ENCODE measurements at regions not wholly inside any gene's neighbourhood (a gene's known extent, or its start where the extent isn't known, plus 50 kb on each side); places are given as distances from the start of the nearest gene placed in this dataset.

- Mint-ChIP-seq H3K27me3 (no peaks in the 10 kb centered on the region), H3K4me1 (ENCODE audit: low read depth) (no peaks in the 10 kb centered on the region), H3K4me3 (no peak overlapping the region), H3K27ac (no peak overlapping the region), H3K36me3 (ENCODE audit: low read depth) (no peaks in the 10 kb centered on the region), H3K9me3 (no peaks in the 10 kb centered on the region)
- intact Hi-C loops (cut with micrococcal nuclease), result no loop called here
Measured at GRCh38 chr3:147989344-147989743, 580.2 kb downstream of the ZIC1 start.

- intact Hi-C loops (cut with micrococcal nuclease), result no loop called here
- Mint-ChIP-seq H3K4me3 (no peak overlapping the region), H3K9me3 (peaks cover 16% of the 10 kb centered on the region), H3K27me3 (no peaks in the 10 kb centered on the region), H3K36me3 (ENCODE audit: low read depth) (no peaks in the 10 kb centered on the region), H3K27ac (no peak overlapping the region), H3K4me1 (ENCODE audit: low read depth) (no peaks in the 10 kb centered on the region)
Measured at GRCh38 chr3:148002705-148003205, 593.6 kb downstream of the ZIC1 start.

GRCh38 chr3:148004331-148004730 is 595.2 kb downstream of the ZIC1 start:
- intact Hi-C loops (cut with micrococcal nuclease), result no loop called here
- H3K4me1 Mint-ChIP-seq (ENCODE audit: low read depth), result no peaks in the 10 kb centered on the region
- peaks cover 8% of the 10 kb centered on the region for H3K9me3 Mint-ChIP-seq
- H3K27ac Mint-ChIP-seq, result no peak overlapping the region
- H3K36me3 Mint-ChIP-seq (ENCODE audit: low read depth), result no peaks in the 10 kb centered on the region
- no peak overlapping the region for H3K4me3 Mint-ChIP-seq
- H3K27me3 Mint-ChIP-seq, result no peaks in the 10 kb centered on the region

GRCh38 chr3:148005456-148005855 is 596.3 kb downstream of the ZIC1 start:
- Mint-ChIP-seq H3K4me3 (no peak overlapping the region), H3K27ac (no peak overlapping the region), H3K36me3 (ENCODE audit: low read depth) (no peaks in the 10 kb centered on the region), H3K4me1 (ENCODE audit: low read depth) (no peaks in the 10 kb centered on the region), H3K9me3 (peaks cover 8% of the 10 kb centered on the region), H3K27me3 (no peaks in the 10 kb centered on the region)
- intact Hi-C loops (cut with micrococcal nuclease), result no loop called here

GRCh38 chr3:148006508-148006907 is 597.3 kb downstream of the ZIC1 start:
- H3K27me3 Mint-ChIP-seq, result no peaks in the 10 kb centered on the region
- H3K4me1 Mint-ChIP-seq (ENCODE audit: low read depth), result no peaks in the 10 kb centered on the region
- peaks cover 8% of the 10 kb centered on the region for H3K9me3 Mint-ChIP-seq
- no peaks in the 10 kb centered on the region for H3K36me3 Mint-ChIP-seq (ENCODE audit: low read depth)
- intact Hi-C loops (cut with micrococcal nuclease), result no loop called here
- H3K4me3 Mint-ChIP-seq, result no peak overlapping the region
- no peak overlapping the region for H3K27ac Mint-ChIP-seq

GRCh38 chr3:148008591-148008990 is 599.4 kb downstream of the ZIC1 start:
- Mint-ChIP-seq H3K27me3 (no peaks in the 10 kb centered on the region), H3K4me3 (no peak overlapping the region), H3K27ac (no peak overlapping the region), H3K36me3 (ENCODE audit: low read depth) (no peaks in the 10 kb centered on the region), H3K9me3 (peaks cover 9% of the 10 kb centered on the region), H3K4me1 (ENCODE audit: low read depth) (no peaks in the 10 kb centered on the region)
- intact Hi-C loops (cut with micrococcal nuclease), result no loop called here

GRCh38 chr3:148020861-148021260 is 611.7 kb downstream of the ZIC1 start:
- H3K4me3 Mint-ChIP-seq, result no peak overlapping the region
- intact Hi-C loops (cut with micrococcal nuclease), result no loop called here
- peaks cover 43% of the 10 kb centered on the region for H3K9me3 Mint-ChIP-seq
- no peaks in the 10 kb centered on the region for H3K4me1 Mint-ChIP-seq (ENCODE audit: low read depth)
- no peaks in the 10 kb centered on the region for H3K27me3 Mint-ChIP-seq
- H3K27ac Mint-ChIP-seq, result no peak overlapping the region
- H3K36me3 Mint-ChIP-seq (ENCODE audit: low read depth), result no peaks in the 10 kb centered on the region

- no peaks in the 10 kb centered on the region for H3K27me3 Mint-ChIP-seq
- no peak overlapping the region for H3K27ac Mint-ChIP-seq
- H3K36me3 Mint-ChIP-seq (ENCODE audit: low read depth), result no peaks in the 10 kb centered on the region
- intact Hi-C loops (cut with micrococcal nuclease), result no loop called here
- H3K4me1 Mint-ChIP-seq (ENCODE audit: low read depth), result no peaks in the 10 kb centered on the region
- H3K4me3 Mint-ChIP-seq, result no peak overlapping the region
- H3K9me3 Mint-ChIP-seq, result peaks cover 43% of the 10 kb centered on the region
Measured at GRCh38 chr3:148021381-148021780, 612.2 kb downstream of the ZIC1 start.

GRCh38 chr3:148023994-148024393 is 614.8 kb downstream of the ZIC1 start:
- peaks cover 26% of the 10 kb centered on the region for H3K9me3 Mint-ChIP-seq
- no peaks in the 10 kb centered on the region for H3K27me3 Mint-ChIP-seq
- intact Hi-C loops (cut with micrococcal nuclease), result no loop called here
- no peak overlapping the region for H3K4me3 Mint-ChIP-seq
- H3K4me1 Mint-ChIP-seq (ENCODE audit: low read depth), result no peaks in the 10 kb centered on the region
- H3K27ac Mint-ChIP-seq, result no peak overlapping the region
- H3K36me3 Mint-ChIP-seq (ENCODE audit: low read depth), result no peaks in the 10 kb centered on the region

- no peak overlapping the region for H3K4me3 Mint-ChIP-seq
- no peaks in the 10 kb centered on the region for H3K4me1 Mint-ChIP-seq (ENCODE audit: low read depth)
- H3K27ac Mint-ChIP-seq, result no peak overlapping the region
- H3K27me3 Mint-ChIP-seq, result no peaks in the 10 kb centered on the region
- no peaks in the 10 kb centered on the region for H3K36me3 Mint-ChIP-seq (ENCODE audit: low read depth)
- intact Hi-C loops (cut with micrococcal nuclease), result no loop called here
- peaks cover 26% of the 10 kb centered on the region for H3K9me3 Mint-ChIP-seq
Measured at GRCh38 chr3:148026009-148026588, 616.9 kb downstream of the ZIC1 start.

GRCh38 chr3:148030975-148031374 is 621.8 kb downstream of the ZIC1 start:
- Mint-ChIP-seq H3K27me3 (no peaks in the 10 kb centered on the region), H3K36me3 (ENCODE audit: low read depth) (no peaks in the 10 kb centered on the region), H3K9me3 (peaks cover 5% of the 10 kb centered on the region), H3K4me1 (ENCODE audit: low read depth) (no peaks in the 10 kb centered on the region), H3K4me3 (no peak overlapping the region), H3K27ac (no peak overlapping the region)
- intact Hi-C loops (cut with micrococcal nuclease), result no loop called here

- intact Hi-C loops (cut with micrococcal nuclease), result no loop called here
- H3K27ac Mint-ChIP-seq, result no peak overlapping the region
Measured at GRCh38 chr3:148034353-148034752, 625.2 kb downstream of the ZIC1 start.

GRCh38 chr3:148036331-148036876 is 627.2 kb downstream of the ZIC1 start:
- Mint-ChIP-seq H3K27ac (no peak overlapping the region), H3K36me3 (ENCODE audit: low read depth) (no peaks in the 10 kb centered on the region), H3K9me3 (no peaks in the 10 kb centered on the region), H3K27me3 (no peaks in the 10 kb centered on the region), H3K4me3 (no peak overlapping the region), H3K4me1 (ENCODE audit: low read depth) (no peaks in the 10 kb centered on the region)
- intact Hi-C loops (cut with micrococcal nuclease), result no loop called here

More at GRCh38 chr3:148034353-148034752, 625.2 kb downstream of the ZIC1 start:
- Mint-ChIP-seq H3K4me3 (no peak overlapping the region), H3K4me1 (ENCODE audit: low read depth) (no peaks in the 10 kb centered on the region), H3K9me3 (no peaks in the 10 kb centered on the region), H3K36me3 (ENCODE audit: low read depth) (no peaks in the 10 kb centered on the region), H3K27me3 (no peaks in the 10 kb centered on the region)

GRCh38 chr3:148042663-148043445 is 633.7 kb downstream of the ZIC1 start:
- Mint-ChIP-seq H3K9me3 (peaks cover under 1% of the 10 kb centered on the region), H3K27ac (no peak overlapping the region), H3K4me1 (ENCODE audit: low read depth) (no peaks in the 10 kb centered on the region), H3K4me3 (no peak overlapping the region), H3K27me3 (no peaks in the 10 kb centered on the region), H3K36me3 (ENCODE audit: low read depth) (no peaks in the 10 kb centered on the region)
- intact Hi-C loops (cut with micrococcal nuclease), result no loop called here
